Gastrocnemius medialis (tissue), 4 donors: ENCODE measurements at regions not wholly inside any gene's neighbourhood (a gene's known extent, or its start where the extent isn't known, plus 50 kb on each side); places are given as distances from the start of the nearest gene placed in this dataset.

Experiments
- CTCF ChIP-seq, 5 experiments: fragments of 450-650 bp in 3 of 5; fragments of 200-600 bp in 2 of 5; sonication (generic) in 2 of 5; IDR thresholded peaks in 4 of 5; conservative IDR thresholded peaks in 1 of 5; 1 replicate in 4 of 5; 2 replicates in 1 of 5; pipeline ENCODE4 v1.5.1; 2016 to 2019; ENCODE audit warnings: antibody characterized with exemption in 5 of 5, mild to moderate bottlenecking in 3 of 5, moderate library complexity in 3 of 5
- POLR2A ChIP-seq, 2 donors: fragments of 450-650 bp; IDR thresholded peaks; one replicate each; pipeline ENCODE4 v1.6.1; 2017; ENCODE audit warnings: antibody characterized with exemption in 2 of 2, mild to moderate bottlenecking in 2 of 2, moderate library complexity in 2 of 2

- no peak for TF ChIP-seq CTCF (IDR thresholded peaks at IDR 0.05 in 4 of 5, conservative IDR thresholded peaks at IDR 0.05 in 1 of 5)
- no peak for TF ChIP-seq POLR2A (IDR thresholded peaks at IDR 0.05)
Observed at GRCh38 chr1:37410815-37411214, 63.6 kb upstream of the ZC3H12A start.
